Bone marrow (tissue), 2 donors: ENCODE measurements at regions not wholly inside any gene's neighbourhood (a gene's known extent, or its start where the extent isn't known, plus 50 kb on each side); places are given as distances from the start of the nearest gene placed in this dataset.

Experiments used
- DNase-seq, 2 donors: peaks; one replicate each; lab custom pipeline; 2025; lab: John Stamatoyannopoulos, UW

GRCh38 chr3:118556983-118557382 lies 477.7 kb downstream of the IGSF11 start:
- DNase-seq: no peak

GRCh38 chr3:118557513-118557912 lies 477.1 kb downstream of the IGSF11 start:
- no peak for DNase-seq

DNA sequence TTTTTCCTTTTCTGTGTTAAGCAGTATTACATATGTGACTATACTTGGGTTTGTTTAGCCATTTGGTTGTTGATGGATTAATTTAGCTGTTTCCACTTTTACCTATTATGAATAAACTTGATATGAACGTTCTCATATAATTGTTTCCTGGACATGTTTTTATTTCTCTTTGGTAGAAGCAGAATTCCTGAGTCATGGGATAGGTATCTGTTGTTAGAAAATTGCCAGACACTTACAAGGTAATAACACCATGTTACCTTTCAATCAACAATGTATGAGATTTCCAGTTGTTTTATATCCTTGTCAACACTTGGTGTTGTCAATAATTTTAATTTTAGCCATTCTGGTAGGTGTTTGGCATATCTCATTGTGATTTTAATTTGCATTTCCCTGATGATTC lies 475.4 kb downstream of the IGSF11 start:
- no peak for DNase-seq

- no peak for DNase-seq
Observed at GRCh38 chr3:118564800-118565199, 469.8 kb downstream of the IGSF11 start.

GRCh38 chr3:118573912-118574311 lies 460.7 kb downstream of the IGSF11 start:
- no peak for DNase-seq

DNA sequence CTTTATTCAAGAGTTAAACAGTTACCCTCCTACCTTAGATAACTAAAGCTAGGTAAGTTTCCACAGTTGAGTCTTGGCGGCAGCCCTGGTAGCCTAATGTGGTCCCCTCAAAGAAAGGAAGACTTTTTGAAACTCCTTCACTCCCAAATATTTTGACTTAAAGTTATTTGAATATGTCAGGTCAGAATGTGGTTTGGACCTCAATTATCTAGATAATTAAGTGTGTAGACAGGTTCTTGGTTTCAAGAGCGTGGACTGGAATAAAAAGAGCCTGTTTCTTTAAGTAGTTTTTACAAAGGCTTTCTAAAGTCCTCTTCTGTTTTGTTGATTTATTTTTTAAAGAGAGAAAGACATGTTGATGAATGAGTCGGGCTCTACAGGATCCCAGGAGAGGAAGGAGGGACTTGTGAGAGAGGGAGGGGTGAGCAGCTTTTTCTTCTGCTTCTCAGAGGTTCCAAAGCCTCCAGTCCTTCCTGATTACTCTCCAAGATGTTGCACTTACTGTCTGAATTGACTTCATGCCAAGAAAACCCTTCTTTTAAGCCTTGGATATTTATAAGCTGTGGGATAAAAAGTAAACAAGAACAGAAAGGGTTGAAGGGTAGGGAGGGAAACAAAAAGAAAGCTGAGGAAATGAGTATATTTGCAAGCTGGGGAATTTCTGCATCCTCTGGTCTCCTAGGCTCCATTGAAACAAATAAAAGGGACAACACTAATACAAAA lies 457.4 kb downstream of the IGSF11 start:
- no peak for DNase-seq

GRCh38 chr3:118578559-118578958 lies 456.1 kb downstream of the IGSF11 start:
- no peak for DNase-seq

DNA sequence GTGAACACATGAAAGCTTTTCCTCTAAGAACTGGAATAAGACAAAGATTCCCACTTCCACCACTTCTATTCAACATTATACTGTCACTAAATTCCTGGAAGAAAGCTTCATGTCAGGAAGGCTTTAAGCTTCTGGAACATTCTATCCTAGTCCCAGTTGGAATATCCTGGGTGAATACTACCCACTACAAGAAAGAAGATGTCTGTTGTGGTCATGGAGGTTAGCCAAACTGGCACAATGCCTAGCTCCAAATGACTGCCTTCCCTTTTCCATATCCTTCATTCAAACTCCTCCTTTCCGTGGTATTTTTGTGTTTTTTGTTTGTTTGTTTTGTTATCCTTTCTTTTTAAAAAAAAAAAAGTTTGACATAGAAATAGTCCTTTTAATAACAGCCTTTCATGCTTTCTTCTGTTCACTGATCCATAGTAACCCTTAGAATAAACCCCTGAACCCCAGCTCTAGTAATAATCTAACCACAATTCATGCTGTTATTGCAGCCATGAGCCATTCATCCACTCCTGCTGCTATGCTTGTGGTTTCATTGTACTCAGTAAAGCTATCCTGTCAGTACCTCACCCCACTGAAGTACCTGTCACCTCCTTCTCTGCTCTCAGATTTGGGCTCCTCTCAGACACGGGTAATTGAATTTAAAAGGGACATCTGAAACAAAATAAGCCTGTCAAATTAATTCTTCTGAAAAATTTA lies 447.5 kb downstream of the IGSF11 start:
- DNase-seq: no peak

- DNase-seq: no peak
Observed at GRCh38 chr3:118587847-118588246, 446.8 kb downstream of the IGSF11 start.

DNA sequence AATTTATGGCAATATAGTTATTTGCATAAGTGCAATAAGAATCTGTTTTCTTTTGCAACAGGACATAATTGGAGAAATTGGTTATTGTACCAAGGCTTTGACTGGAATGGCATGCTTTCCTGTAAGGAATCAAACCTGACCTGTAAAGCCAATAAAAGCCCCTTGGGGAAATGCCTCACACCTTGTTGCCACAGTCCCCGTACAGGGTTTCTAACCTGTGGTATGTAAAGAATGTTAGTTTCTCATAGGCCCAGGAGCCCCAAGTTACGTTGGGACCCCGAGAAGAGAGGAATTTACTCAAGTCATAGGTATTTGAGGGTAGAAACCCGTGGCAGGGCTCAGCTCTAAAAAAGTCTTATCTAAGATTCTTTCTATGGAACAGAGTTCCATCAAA lies 441.4 kb downstream of the IGSF11 start:
- no peak for DNase-seq

- DNase-seq: no peak
Observed at GRCh38 chr3:118597184-118597583, 437.5 kb downstream of the IGSF11 start.

GRCh38 chr3:118607915-118608820 lies 426.5 kb downstream of the IGSF11 start:
- no peak for DNase-seq

GRCh38 chr3:118618247-118619040 lies 416.2 kb downstream of the IGSF11 start:
- DNase-seq: no peak

DNA sequence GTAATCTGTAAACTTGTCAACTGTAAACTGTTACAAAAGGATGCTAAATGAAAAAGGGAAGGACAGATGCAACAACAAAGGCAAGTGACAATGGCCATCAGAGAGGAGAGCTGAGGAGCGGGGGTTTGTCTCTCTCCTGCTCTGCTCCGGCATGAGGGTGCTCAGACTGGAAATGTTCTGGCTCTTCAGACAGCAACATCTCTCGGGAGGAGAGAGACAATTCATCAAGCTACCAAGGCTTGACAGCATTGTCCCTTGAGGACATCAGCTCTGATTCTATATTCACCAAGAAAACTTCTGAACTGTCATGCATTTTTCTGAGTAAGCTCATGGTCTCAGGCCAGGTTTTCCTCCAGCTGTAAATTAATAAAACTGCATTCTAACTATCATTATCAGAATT lies 408.2 kb downstream of the IGSF11 start:
- DNase-seq: no peak

DNA sequence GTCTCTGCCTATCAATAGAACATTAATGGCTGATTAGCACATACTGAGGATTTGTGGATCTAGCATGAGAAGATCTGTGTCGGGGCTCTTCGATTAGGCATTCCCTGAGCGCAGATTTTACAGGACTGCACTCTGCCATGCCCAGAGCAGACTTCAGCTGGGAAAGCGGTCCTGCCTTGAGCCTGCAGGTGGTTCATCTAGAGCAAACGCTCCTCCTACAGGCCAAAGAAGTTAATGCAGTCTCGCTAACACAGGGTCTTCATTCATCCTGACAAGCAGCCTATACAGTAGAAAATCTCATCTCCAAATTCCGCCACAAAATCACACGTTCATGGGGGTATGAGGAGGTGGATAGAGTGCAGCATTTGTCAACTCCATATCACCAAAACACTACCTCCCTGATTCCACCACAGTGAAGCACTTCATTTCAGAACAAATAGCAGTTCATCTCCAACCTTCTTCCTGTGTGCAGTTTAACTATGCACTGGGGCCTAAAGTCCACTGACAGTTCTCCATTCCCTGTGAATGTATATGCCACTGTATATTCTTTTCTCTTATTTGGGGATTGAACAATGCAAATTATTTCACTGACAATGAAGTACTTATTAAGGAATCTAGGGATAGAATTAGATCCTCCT lies 405.8 kb downstream of the IGSF11 start:
- peak in 1 of 2 donors; percentile 20 for DNase-seq

GRCh38 chr3:118629821-118630220 lies 404.8 kb downstream of the IGSF11 start:
- DNase-seq: no peak

DNA sequence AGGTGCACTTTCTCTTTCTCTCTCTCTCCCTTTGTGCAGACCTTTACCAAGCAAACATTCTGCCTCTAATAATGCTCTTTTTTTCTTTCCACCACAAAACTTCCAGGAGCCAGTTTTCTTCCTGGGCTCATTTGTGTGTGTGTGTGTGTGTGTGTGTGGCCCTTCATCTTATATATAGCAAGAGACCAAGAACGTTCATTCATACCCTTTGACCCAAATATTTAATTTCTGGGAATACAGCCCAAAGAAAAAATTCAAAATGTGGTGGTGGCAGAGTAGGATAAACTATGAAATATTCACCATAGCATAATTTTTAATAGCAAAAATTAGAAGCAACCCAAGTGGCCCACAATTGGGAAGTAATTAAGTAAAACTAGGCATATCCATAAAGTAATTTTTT lies 398.9 kb downstream of the IGSF11 start:
- DNase-seq: no peak

DNA sequence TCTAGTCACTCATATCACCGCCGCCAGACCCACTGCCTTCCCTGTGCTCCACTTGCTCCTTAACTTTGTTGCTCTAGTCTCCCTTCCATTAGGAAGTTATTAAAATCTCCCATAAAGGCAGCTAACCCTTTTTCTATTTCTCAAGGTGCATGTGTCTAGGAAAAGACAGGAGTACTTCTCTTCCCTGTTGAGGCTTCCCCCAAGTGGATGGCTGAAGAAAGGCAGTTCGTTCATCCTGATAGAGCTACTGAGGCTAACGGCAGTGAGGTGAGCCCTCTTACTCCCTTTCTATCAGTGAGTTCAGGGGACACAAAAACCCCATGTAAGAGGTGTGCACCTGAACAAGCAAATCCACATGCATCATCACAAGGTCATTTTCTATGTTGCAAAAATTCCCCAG lies 397.8 kb downstream of the IGSF11 start:
- no peak for DNase-seq

- DNase-seq: no peak
Observed at GRCh38 chr3:118637846-118638245, 396.8 kb downstream of the IGSF11 start.

DNA sequence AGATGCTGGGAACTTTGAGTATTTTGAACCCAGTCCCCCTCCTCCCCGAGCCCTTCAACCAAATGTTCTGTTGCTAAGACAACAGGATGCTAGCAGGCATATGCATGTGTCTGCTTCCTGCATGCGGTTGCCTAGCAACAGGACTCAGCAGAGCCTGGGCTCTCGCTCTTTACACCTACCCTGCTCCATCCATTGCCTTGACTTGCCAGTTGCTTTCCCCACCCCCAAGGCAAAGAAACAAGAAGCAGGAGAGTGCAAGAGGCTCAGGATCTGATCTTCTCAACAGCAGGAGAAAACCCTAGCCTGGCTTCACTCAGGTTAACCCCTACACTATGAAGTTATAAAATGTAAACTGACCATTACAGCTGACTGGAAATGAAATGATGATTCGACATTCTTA lies 393.0 kb downstream of the IGSF11 start:
- no peak for DNase-seq

GRCh38 chr3:118671192-118671591 lies 363.5 kb downstream of the IGSF11 start:
- no peak for DNase-seq
